Body of pancreas (tissue), 4 donors: ENCODE measurements at regions not wholly inside any gene's neighbourhood (a gene's known extent, or its start where the extent isn't known, plus 50 kb on each side); places are given as distances from the start of the nearest gene placed in this dataset.

Experiments used
- CTCF ChIP-seq, 7 experiments: fragments of 450-650 bp in 4 of 7; fragments of 200-600 bp in 3 of 7; sonication (generic) in 3 of 7; IDR thresholded peaks; one replicate each; pipeline ENCODE4 v1.5.1; 2016 to 2019; ENCODE audit warnings: antibody characterized with exemption in 7 of 7
- POLR2A ChIP-seq, 3 donors: fragments of 450-650 bp; IDR thresholded peaks; one replicate each; pipeline ENCODE4 v1.6.1; 2016; ENCODE audit warnings: antibody characterized with exemption in 3 of 3, mild to moderate bottlenecking in 2 of 3

- TF ChIP-seq CTCF (IDR thresholded peaks at IDR 0.05) (no peak), POLR2A (IDR thresholded peaks at IDR 0.05) (no peak)
Measured at GRCh38 chr5:125189531-125189941, 443.1 kb upstream of the ZNF608 start.
